Activated T-helper 1 cell treated with anti-CD3 and anti-CD28 coated beads, Interleukin-12 subunit alpha, Interleukin-12 subunit beta, Interleukin-2, Interleukin-4 antibody, amounts not matched to agents 30 ng/mL and 10 ng/mL and 1 ng/mL, durations not matched to agents 14 hours and 24 hours and 36 hours (primary cell): ENCODE measurements at regions not wholly inside any gene's neighbourhood (a gene's known extent, or its start where the extent isn't known, plus 50 kb on each side); places are given as distances from the start of the nearest gene placed in this dataset.

Experiments
- DNase-seq: peaks from one replicate; pipeline ENCODE4 v3.0.0; 2021; ENCODE audit warnings: low spot score
- H3K27ac Mint-ChIP-seq: one replicate; pipeline ENCODE4 v1.8.0; 2021; ENCODE audit warnings: mild to moderate bottlenecking, mixed read lengths
- H3K27me3 Mint-ChIP-seq: one replicate; pipeline ENCODE4 v1.8.0; 2022; ENCODE audit warnings: mild to moderate bottlenecking, moderate library complexity, mixed read lengths; ENCODE audit not compliant: insufficient read depth
- H3K36me3 Mint-ChIP-seq: one replicate; pipeline ENCODE4 v1.8.0; 2021; ENCODE audit warnings: low read depth, mixed read lengths
- H3K4me1 Mint-ChIP-seq: one replicate; pipeline ENCODE4 v1.8.0; 2021; ENCODE audit warnings: low read depth, mixed read lengths
- H3K4me3 Mint-ChIP-seq: one replicate; pipeline ENCODE4 v1.8.0; 2021; ENCODE audit warnings: mild to moderate bottlenecking, moderate library complexity, mixed read lengths
- H3K9me3 Mint-ChIP-seq: one replicate; pipeline ENCODE4 v1.8.0; 2021; ENCODE audit warnings: mixed read lengths
- intact Hi-C: fragments of 100-400 bp; cut with micrococcal nuclease; formaldehyde crosslinking; loops from one replicate; pipeline ENCODE4 v1.15.1; 2024

DNA sequence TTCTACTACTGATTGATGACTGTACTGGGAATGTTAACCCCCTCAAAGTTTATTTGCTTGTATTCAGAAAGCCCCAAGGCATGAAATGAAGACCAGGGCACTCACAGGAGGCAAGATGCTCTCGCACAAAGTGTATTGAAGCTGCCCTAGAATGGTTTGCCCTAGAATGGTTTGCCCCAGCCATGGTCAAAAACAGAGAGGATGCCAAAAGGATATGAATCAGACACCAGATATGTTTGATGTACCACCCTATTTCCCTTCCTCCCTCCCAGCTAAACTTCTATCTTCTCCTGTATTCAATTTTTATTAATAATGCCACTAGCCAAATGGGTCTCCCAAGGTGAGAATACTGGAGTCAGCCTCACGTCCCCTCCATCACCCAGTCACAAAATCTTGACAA, 101.3 kb downstream of the TMCO5A start:
- Mint-ChIP-seq H3K9me3 (no peaks in the 10 kb centered on the region), H3K27ac (no peak overlapping the region), H3K4me3 (no peak overlapping the region), H3K4me1 (no peaks in the 10 kb centered on the region), H3K36me3 (no peaks in the 10 kb centered on the region), H3K27me3 (peaks cover 2% of the 10 kb centered on the region)
- DNase-seq: no peak
- intact Hi-C loops: no loop called here

- Mint-ChIP-seq H3K4me1 (no peaks in the 10 kb centered on the region), H3K27me3 (peaks cover 2% of the 10 kb centered on the region), H3K36me3 (no peaks in the 10 kb centered on the region), H3K4me3 (no peak overlapping the region), H3K27ac (no peak overlapping the region), H3K9me3 (no peaks in the 10 kb centered on the region)
- intact Hi-C loops: no loop called here
- no peak for DNase-seq
These were observed 102.4 kb downstream of the TMCO5A start for GRCh38 chr15:38036790-38037338.

- H3K27me3 Mint-ChIP-seq: peaks cover 2% of the 10 kb centered on the region
- no peak overlapping the region for H3K4me3 Mint-ChIP-seq
- no peaks in the 10 kb centered on the region for H3K9me3 Mint-ChIP-seq
- H3K36me3 Mint-ChIP-seq: no peaks in the 10 kb centered on the region
- intact Hi-C loops: no loop called here
- no peak for DNase-seq
- no peak overlapping the region for H3K27ac Mint-ChIP-seq
- H3K4me1 Mint-ChIP-seq: peaks cover 7% of the 10 kb centered on the region
These were observed 104.4 kb downstream of the TMCO5A start for GRCh38 chr15:38038659-38039442.

DNA sequence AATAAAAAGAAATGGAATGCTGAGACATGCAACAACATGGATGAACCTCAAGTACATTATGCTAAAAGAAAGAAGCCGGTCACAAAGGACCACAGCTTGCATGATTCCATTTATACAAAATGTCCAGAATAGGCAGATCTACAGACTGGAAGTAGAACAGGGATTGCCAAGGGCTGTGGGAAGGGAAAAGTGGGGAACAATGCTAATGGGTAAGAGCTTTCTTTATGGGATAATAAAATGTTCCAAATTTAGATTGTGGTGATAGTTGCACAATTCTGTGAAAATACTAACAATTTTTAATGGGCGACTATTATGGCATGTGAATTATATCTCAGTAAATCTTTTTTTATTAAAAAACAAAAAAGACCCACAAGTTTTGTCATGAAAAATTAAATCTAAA, 106.2 kb downstream of the TMCO5A start:
- Mint-ChIP-seq H3K4me1 (peaks cover 7% of the 10 kb centered on the region), H3K36me3 (no peaks in the 10 kb centered on the region), H3K9me3 (no peaks in the 10 kb centered on the region), H3K4me3 (no peak overlapping the region), H3K27me3 (peaks cover 2% of the 10 kb centered on the region), H3K27ac (no peak overlapping the region)
- intact Hi-C loops: no loop called here
- no peak for DNase-seq

GRCh38 chr15:38041576-38041975, 107.1 kb downstream of the TMCO5A start:
- H3K4me1 Mint-ChIP-seq: peaks cover 7% of the 10 kb centered on the region
- DNase-seq: no peak
- H3K36me3 Mint-ChIP-seq: no peaks in the 10 kb centered on the region
- intact Hi-C loops: no loop called here
- no peak overlapping the region for H3K4me3 Mint-ChIP-seq
- no peak overlapping the region for H3K27ac Mint-ChIP-seq
- peaks cover 2% of the 10 kb centered on the region for H3K27me3 Mint-ChIP-seq
- H3K9me3 Mint-ChIP-seq: no peaks in the 10 kb centered on the region

- Mint-ChIP-seq H3K36me3 (no peaks in the 10 kb centered on the region), H3K27ac (no peak overlapping the region), H3K9me3 (no peaks in the 10 kb centered on the region), H3K4me1 (peaks cover 7% of the 10 kb centered on the region), H3K4me3 (no peak overlapping the region), H3K27me3 (peaks cover 2% of the 10 kb centered on the region)
- intact Hi-C loops: no loop called here
- DNase-seq: no peak
These were observed 107.8 kb downstream of the TMCO5A start for GRCh38 chr15:38042211-38042610.

DNA sequence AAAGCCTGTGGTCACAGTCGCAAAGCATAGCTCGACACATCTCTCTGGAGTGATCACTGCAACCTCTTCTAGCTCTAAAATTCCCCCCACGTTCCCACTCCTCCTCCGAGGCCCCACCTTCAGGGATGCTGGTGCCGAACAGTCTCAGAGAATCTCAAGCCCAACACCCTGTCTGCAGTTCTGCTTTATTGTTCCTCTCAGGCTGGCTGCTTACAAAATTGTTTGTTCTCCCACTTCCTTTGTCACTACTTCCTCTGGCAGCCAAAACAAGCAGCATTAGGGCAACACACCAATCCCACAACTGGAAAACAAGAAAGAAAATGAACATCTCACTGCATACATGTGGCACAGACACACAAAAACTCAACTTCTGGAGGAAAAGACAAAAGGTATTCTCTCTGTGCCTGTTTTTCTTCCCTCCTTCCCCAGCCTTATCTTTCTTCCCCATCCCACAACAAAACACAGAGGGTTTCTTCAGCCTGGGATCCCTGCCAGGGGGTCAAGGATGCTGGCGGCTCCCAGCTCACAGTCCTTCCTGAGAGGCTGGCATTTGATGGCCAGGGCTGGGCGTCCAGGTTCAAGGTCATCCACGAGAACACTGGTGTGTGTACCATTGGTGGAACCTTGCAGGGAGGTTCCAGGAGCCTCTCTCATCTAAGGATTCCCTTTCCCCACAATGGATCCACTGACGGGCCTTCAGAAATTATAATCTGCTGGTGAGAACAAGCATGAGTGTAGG, 108.4 kb downstream of the TMCO5A start:
- Mint-ChIP-seq H3K27ac (no peak overlapping the region), H3K4me1 (peaks cover 7% of the 10 kb centered on the region), H3K9me3 (no peaks in the 10 kb centered on the region), H3K4me3 (no peak overlapping the region), H3K27me3 (peaks cover 2% of the 10 kb centered on the region), H3K36me3 (no peaks in the 10 kb centered on the region)
- DNase-seq: no peak
- intact Hi-C loops: no loop called here

GRCh38 chr15:38046257-38047051, 112.0 kb downstream of the TMCO5A start:
- H3K36me3 Mint-ChIP-seq: no peaks in the 10 kb centered on the region
- no peaks in the 10 kb centered on the region for H3K9me3 Mint-ChIP-seq
- intact Hi-C loops: no loop called here
- H3K4me1 Mint-ChIP-seq: peaks cover 18% of the 10 kb centered on the region
- no peak for DNase-seq
- no peak overlapping the region for H3K4me3 Mint-ChIP-seq
- H3K27me3 Mint-ChIP-seq: no peaks in the 10 kb centered on the region
- H3K27ac Mint-ChIP-seq: no peak overlapping the region

- Mint-ChIP-seq H3K4me1 (peaks cover 12% of the 10 kb centered on the region), H3K4me3 (no peak overlapping the region), H3K27me3 (no peaks in the 10 kb centered on the region), H3K27ac (no peak overlapping the region), H3K36me3 (no peaks in the 10 kb centered on the region), H3K9me3 (no peaks in the 10 kb centered on the region)
- DNase-seq: no peak
- intact Hi-C loops: no loop called here
These were observed 113.6 kb downstream of the TMCO5A start for GRCh38 chr15:38048001-38048455.

DNA sequence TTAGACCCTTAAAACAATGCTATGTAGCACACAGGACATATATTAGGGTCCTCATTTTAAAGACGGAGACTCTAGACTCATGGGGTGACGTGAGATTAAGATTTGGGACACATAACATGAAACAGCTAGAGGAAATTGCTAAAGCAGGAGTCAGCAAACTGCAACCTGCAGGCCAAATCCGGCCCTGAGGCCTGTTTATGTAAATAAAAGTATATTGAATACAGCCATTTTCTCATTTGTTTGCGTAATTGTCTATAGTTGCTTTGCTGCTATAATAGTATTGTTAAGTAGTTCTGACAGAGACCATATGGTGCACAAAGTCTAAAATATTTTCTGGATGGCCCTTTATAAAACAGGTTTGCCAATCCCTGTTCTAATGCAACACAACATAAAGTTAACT, 115.5 kb downstream of the TMCO5A start:
- Mint-ChIP-seq H3K27ac (no peak overlapping the region), H3K27me3 (no peaks in the 10 kb centered on the region)
- intact Hi-C loops: no loop called here

GRCh38 chr15:38050529-38051448, 116.3 kb downstream of the TMCO5A start:
- Mint-ChIP-seq H3K4me3 (no peak overlapping the region), H3K4me1 (peaks cover 11% of the 10 kb centered on the region), H3K27me3 (no peaks in the 10 kb centered on the region), H3K9me3 (no peaks in the 10 kb centered on the region), H3K27ac (no peak overlapping the region), H3K36me3 (no peaks in the 10 kb centered on the region)
- no peak for DNase-seq
- intact Hi-C loops: no loop called here

More for the DNA sequence above, 115.5 kb downstream of the TMCO5A start:
- Mint-ChIP-seq H3K36me3 (no peaks in the 10 kb centered on the region), H3K9me3 (no peaks in the 10 kb centered on the region), H3K4me3 (no peak overlapping the region), H3K4me1 (peaks cover 11% of the 10 kb centered on the region)
- no peak for DNase-seq

- Mint-ChIP-seq H3K27me3 (no peaks in the 10 kb centered on the region), H3K27ac (no peak overlapping the region), H3K4me1 (peaks cover 11% of the 10 kb centered on the region), H3K9me3 (no peaks in the 10 kb centered on the region), H3K4me3 (no peak overlapping the region), H3K36me3 (no peaks in the 10 kb centered on the region)
- no peak for DNase-seq
- intact Hi-C loops: no loop called here
These were observed 118.8 kb downstream of the TMCO5A start for GRCh38 chr15:38053205-38053604.
